HG02610 (cell line): ENCODE measurements at regions not wholly inside any gene's neighbourhood (a gene's known extent, or its start where the extent isn't known, plus 50 kb on each side); places are given as distances from the start of the nearest gene placed in this dataset.
"Not testable (repeated sequence)": the region's sequence is repeated elsewhere in the genome, so short reads cannot be mapped to it uniquely, and the experiment has no call there.

Source experiments
- ATAC-seq: cut with Tn5 transposase; IDR thresholded peaks from one replicate; pipeline ENCODE4 v1.9.1; 2021; ENCODE audit warnings: mild to moderate bottlenecking, moderate library complexity; ENCODE audit not compliant: unreplicated experiment

DNA sequence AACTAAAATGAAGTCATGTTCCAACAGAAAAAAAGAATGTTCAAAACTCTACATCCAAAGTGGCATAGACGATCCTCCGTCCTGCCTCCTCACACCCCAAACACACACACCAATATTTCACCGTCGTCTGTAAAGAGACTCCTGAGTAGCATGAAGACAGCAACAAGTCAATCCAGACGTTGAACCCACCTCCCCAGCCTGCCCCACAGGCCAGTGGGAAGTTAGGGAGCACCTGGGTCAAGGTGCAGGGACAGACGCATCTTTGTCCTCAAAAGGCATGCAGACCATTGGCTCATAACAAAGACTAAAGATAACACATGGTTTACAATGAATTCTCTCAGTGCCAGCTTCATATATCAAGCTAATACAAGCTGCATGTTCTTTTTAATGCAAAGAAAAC is 396.5 kb downstream of the TCERG1L start:
- ATAC-seq: no peak

- ATAC-seq: no peak
Measured at GRCh38 chr10:130921461-130921860, 390.1 kb downstream of the TCERG1L start.

- no peak for ATAC-seq
Measured at GRCh38 chr10:130921911-130922440, 389.5 kb downstream of the TCERG1L start.

DNA sequence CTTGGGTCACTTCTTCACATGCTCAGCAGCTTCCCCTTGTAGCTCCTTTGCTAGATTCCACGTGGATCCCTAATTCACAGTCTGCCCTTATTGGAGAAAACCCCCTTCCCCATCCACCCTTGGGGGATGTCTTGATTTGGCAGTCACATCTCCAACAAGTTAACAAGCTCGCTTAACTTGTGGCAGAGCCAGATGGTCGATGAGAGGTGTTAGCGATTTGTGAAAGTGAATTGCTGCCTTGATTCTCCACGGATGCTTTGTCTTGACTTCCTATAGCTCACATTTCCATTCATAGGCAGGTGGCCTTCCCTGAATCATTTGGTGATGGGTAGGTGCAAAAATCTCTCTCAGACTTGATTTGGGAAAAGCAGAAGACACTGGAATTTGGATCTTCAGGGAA is 387.9 kb downstream of the TCERG1L start:
- no peak for ATAC-seq

- ATAC-seq: no peak
Measured at GRCh38 chr10:130924138-130924819, 387.2 kb downstream of the TCERG1L start.

- ATAC-seq: no peak
Measured at GRCh38 chr10:130926442-130926841, 385.1 kb downstream of the TCERG1L start.

GRCh38 chr10:130927157-130927556 is 384.4 kb downstream of the TCERG1L start:
- peak; percentile 77 for ATAC-seq

GRCh38 chr10:130928306-130928705 is 383.2 kb downstream of the TCERG1L start:
- ATAC-seq: no peak

DNA sequence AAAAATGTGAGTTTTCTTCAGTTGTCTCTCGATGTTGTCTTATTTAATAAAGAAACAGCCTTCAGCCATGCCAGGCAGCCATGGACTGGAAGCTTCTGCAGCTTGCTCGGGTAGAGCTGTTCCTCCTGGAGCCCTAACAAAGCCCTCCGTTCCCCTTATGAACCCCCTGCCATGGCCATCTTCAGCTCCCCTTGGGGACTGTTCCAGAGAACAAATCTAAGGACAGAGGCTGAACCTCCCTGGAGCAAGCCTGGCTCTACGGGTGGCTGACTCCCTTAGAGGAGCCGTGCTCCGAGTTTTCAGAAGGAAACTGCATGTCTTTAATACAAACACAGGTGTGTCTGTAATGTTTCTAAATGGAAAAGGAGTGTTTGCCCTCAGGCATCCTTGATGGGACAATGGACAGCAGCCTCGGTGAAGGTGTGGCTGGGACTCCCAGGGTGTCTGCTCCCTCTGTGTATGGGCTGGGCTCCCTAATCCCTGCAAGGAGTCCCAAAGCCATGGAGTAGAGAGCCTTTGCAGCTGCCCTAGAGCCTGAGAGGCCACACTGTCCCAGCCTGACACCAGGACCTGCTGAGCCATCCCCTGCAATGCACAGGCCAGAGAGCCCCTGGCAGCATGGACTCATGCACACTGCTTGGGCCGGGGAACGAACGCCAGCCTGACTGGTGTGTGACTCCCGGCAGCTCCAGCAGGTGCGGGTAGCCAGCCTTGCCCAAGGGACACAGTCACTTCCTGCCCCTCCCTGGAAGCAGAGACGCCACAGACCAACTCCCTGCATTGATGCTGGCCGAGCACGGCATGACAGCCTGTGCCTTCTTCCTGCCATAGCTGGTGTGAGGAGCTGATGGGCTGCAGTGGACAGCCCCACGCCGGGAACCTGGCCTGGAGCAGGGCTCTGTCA is 381.8 kb downstream of the TCERG1L start:
- no peak for ATAC-seq

- ATAC-seq: no peak
Measured at GRCh38 chr10:130930821-130931220, 380.7 kb downstream of the TCERG1L start.

DNA sequence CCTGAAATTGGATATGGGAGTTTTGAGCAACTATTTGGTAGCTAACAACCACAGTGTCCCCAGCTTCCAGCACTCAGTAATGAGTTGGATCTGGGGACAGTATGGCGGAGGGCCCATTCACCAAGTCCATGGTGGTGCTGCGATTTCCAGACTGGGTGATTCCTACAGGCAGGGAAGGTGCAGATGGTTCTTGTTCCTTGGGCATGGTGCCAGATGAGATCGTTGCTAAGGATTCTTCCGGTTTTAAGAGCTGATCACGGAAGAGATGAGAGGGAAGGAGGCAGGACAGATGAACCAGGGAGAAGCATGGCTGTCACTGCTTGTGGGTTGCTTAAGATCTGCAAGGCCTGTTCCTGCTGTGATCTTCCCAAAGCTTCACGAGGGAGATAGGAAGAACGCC is 380.3 kb downstream of the TCERG1L start:
- no peak for ATAC-seq

GRCh38 chr10:130932326-130933007 is 379.1 kb downstream of the TCERG1L start:
- no peak for ATAC-seq

DNA sequence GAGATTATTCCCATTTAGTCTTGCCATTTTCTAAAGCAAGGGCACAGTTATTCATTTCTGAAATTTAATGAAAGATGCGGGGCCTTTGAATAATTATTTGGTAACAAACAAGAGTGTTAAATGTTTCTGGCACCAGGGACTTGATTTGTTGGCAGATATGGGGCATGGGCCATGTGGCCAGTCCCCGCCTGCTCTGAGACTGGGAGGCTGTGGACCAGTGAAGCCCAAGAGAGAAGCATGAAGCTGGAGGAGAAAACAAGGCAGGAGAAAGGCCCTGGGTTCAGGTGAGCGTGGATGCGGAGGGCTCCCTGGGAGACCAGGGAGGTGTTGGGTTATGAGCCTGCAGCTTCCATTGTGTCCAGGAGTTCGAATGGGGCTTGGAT is 378.5 kb downstream of the TCERG1L start:
- no peak for ATAC-seq

DNA sequence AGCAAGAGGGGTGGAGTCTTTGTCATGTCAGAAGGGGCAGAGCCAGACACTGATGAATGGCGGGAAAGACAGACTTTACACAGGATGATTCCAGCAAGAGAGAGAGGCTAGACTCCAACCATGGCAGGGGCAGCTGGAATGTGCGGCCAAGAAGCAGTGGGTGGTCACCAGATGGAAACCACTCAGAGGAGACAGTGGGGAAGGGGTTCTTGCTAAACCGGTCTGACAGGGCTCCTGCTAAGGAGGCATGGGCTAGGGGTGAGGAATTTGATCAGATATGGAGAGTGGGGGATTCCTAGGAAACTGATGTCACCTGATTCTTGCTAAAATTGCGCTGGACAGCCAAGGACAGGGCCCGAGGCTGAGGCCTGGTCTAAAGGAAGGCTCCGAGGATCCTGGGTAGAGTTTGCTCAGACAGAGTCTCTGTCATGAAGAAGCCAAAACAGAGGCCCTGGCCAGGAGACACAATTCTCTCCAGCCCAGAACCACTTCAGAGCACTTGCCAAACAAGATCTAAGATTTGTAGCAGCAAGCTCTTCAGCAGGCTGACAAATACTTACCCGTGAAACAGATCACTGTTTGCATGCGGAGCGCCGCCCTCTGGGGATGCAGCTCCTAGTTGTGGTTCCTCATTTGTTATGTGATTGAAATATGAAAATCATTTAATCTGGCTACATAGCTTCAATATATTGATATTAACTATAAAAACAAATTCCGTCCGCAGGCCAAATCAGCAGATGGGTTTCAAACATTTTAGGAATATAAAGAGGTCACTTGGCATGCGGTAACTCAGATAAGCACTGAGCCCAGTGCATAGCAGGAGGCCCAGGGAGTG is 377.0 kb downstream of the TCERG1L start:
- ATAC-seq: no peak

DNA sequence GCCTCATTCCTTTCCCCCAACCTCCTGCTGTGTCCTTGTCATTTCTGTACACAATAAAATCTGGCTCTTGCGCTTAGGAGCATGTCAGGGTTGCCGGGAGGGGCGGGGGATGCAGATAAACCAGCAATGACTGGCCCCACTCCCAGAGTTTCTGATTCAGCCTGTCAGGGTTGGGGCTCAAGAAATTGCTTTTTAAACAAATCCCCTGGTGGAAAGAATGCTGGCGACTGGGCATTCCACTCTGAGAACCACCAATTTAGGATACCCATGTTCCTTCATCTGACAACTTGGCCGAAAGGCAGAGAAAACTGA is 376.4 kb downstream of the TCERG1L start:
- no peak for ATAC-seq

DNA sequence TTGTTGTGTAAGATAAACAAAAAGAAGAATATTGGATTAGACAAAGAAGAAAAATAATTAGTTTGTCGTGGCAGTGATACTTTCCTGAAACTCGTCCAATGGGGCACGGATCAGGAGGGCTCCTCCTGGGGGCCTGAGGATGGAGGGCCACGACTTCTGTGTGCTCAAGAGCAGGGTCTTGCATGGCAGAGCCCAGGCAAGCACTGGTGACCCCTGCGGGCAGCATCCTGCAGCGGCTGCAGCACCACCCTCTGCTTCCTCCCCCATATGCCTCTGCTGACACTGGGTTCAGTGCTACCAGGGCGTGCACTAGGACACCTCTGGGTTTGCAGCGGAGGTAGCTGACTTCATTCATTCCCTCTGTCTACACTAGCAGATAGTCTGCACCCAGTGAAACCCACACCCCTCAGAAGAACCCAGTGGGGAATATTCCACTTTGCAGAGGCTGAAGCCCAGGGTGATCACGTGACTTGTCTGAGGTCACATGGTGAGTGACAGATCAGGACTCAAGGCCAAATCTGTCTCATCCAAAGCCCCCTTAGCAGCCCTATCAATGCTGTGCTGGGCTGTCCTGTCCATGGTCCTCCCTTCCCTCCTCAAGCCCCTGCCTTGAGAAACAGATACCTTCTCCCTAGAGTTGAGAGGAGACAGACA is 375.5 kb downstream of the TCERG1L start:
- ATAC-seq: no peak

DNA sequence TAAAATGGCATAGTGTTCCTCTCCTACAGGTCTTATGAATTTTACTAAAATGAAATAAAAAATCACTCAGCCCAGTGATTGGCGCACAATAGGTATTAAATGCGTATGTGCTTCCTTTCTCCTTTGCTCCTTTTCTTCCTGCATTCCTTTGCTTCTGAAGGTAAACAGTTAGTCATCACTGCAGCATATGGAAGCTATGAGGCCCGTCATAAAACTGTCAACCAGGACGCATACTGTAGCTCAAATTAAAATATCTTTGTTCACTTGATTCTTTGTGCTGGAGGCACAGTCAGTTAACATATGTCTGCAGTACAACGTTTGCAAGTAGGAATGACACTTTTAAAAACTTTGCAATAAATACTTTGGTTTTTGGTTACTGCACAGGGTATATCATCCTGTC is 374.7 kb downstream of the TCERG1L start:
- ATAC-seq: no peak

DNA sequence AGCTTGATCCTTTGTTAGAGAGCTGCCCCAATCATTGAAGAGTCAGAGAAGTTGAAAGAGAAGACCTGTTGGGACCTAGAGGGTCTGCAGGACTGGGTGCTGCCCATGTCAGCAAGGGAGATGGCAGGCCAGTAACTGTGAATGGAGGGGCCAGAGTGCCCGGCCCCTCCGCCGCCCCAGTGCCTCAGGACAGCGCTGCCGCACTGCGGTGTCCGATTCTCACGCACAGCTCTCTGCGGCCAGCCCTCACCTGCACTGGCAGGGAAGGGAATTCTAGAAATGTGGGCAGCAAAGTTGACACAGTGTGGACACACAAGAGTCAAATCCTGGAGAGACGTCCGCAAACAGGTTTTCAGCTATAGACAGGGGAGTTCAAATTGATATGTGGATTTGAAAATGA is 373.5 kb downstream of the TCERG1L start:
- ATAC-seq: no peak

- not testable (repeated sequence) for ATAC-seq
Measured at GRCh38 chr10:130938891-130939290, 372.6 kb downstream of the TCERG1L start.

DNA sequence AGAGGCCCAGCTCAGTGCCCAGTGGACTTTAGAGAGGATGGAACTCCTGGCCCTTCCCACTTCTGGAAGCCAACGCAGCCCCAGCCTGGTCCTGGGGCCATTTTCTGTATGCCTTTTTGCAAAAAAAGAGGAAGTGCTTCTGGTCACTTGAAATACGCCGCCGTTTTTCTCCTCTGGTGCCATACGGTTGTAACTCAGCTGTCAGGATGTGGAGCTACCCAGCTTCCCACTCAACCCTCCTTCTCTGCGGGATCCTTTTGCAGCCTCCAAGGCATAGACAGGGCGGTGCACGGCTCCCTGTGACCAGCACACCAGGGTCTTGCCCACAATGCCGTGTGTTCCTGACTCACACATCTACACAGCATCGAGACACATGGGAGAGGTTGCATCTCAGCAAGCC is 369.6 kb downstream of the TCERG1L start:
- no peak for ATAC-seq
